HG02970 (cell line): ENCODE measurements at regions not wholly inside any gene's neighbourhood (a gene's known extent, or its start where the extent isn't known, plus 50 kb on each side); places are given as distances from the start of the nearest gene placed in this dataset.
"Not testable (repeated sequence)": the region's sequence is repeated elsewhere in the genome, so short reads cannot be mapped to it uniquely, and the experiment has no call there.

Source experiments
- ATAC-seq: cut with Tn5 transposase; IDR thresholded peaks from one replicate; pipeline ENCODE4 v1.9.1; 2021; ENCODE audit warnings: mild to moderate bottlenecking, moderate library complexity, moderate number of reproducible peaks; ENCODE audit not compliant: unreplicated experiment, low FRiP score

GRCh38 chr4:127498366-127498765 is 134.4 kb upstream of the INTU start:
- no peak for ATAC-seq

- no peak for ATAC-seq
These were observed 132.5 kb upstream of the INTU start for GRCh38 chr4:127500242-127500641.

GRCh38 chr4:127501103-127501502 is 131.7 kb upstream of the INTU start:
- ATAC-seq = no peak

- ATAC-seq = no peak
These were observed 129.6 kb upstream of the INTU start for GRCh38 chr4:127503111-127503510.

- ATAC-seq = no peak
These were observed 127.6 kb upstream of the INTU start for GRCh38 chr4:127505203-127505602.

GRCh38 chr4:127506283-127506682 is 126.5 kb upstream of the INTU start:
- no peak for ATAC-seq

- no peak for ATAC-seq
These were observed 123.6 kb upstream of the INTU start for GRCh38 chr4:127509155-127509554.

GRCh38 chr4:127512672-127513071 is 120.1 kb upstream of the INTU start:
- ATAC-seq = not testable (repeated sequence)

GRCh38 chr4:127515259-127515658 is 117.5 kb upstream of the INTU start:
- not testable (repeated sequence) for ATAC-seq

GRCh38 chr4:127518046-127518445 is 114.7 kb upstream of the INTU start:
- no peak for ATAC-seq

- no peak for ATAC-seq
These were observed 111.3 kb upstream of the INTU start for GRCh38 chr4:127521463-127521862.

- ATAC-seq = no peak
These were observed 109.4 kb upstream of the INTU start for GRCh38 chr4:127523369-127523768.

GRCh38 chr4:127525608-127526007 is 107.1 kb upstream of the INTU start:
- no peak for ATAC-seq

GRCh38 chr4:127528302-127528701 is 104.5 kb upstream of the INTU start:
- no peak for ATAC-seq

GRCh38 chr4:127529879-127530278 is 102.9 kb upstream of the INTU start:
- not testable (repeated sequence) for ATAC-seq

GRCh38 chr4:127533028-127533700 is 99.6 kb upstream of the INTU start:
- ATAC-seq = no peak

- no peak for ATAC-seq
These were observed 98.5 kb upstream of the INTU start for GRCh38 chr4:127534041-127534825.

- no peak for ATAC-seq
These were observed 94.7 kb upstream of the INTU start for GRCh38 chr4:127538016-127538415.

GRCh38 chr4:127540497-127541025 is 92.2 kb upstream of the INTU start:
- no peak for ATAC-seq

- no peak for ATAC-seq
These were observed 87.5 kb upstream of the INTU start for GRCh38 chr4:127545271-127545670.

- no peak for ATAC-seq
These were observed 83.5 kb upstream of the INTU start for GRCh38 chr4:127548990-127549925.
